ENCODE measurements at regions not wholly inside any gene's neighbourhood (a gene's known extent, or its start where the extent isn't known, plus 50 kb on each side); places are given as distances from the start of the nearest gene placed in this dataset.
"Not testable (repeated sequence)": the region's sequence is repeated elsewhere in the genome, so short reads cannot be mapped to it uniquely, and the experiment has no call there.

DNA sequence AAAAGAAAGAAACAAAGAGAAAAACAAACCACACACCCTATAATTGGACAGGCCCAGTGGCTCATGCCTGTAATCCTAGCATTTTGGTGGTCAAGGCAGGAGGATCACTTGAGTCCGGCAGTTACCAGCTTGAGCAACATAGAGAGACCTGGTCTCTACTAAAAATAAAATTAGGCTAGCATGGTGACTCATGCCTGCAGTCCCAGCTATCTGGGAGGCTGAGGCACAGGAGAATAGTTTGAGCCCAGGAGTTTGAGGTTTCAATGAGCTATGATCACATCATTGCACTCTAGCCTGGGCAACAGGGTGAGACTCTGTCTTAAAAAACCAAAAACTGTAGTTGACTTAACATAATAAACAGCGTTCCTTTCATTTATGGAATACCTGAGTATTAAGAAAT, 72.3 kb upstream of the ST3GAL6 start:
- no peak overlapping the region for H3K4me3 ChIP-seq (replicated peaks; ENCODE audit: low read depth, low read length)
- TF ChIP-seq, protein P1, sequence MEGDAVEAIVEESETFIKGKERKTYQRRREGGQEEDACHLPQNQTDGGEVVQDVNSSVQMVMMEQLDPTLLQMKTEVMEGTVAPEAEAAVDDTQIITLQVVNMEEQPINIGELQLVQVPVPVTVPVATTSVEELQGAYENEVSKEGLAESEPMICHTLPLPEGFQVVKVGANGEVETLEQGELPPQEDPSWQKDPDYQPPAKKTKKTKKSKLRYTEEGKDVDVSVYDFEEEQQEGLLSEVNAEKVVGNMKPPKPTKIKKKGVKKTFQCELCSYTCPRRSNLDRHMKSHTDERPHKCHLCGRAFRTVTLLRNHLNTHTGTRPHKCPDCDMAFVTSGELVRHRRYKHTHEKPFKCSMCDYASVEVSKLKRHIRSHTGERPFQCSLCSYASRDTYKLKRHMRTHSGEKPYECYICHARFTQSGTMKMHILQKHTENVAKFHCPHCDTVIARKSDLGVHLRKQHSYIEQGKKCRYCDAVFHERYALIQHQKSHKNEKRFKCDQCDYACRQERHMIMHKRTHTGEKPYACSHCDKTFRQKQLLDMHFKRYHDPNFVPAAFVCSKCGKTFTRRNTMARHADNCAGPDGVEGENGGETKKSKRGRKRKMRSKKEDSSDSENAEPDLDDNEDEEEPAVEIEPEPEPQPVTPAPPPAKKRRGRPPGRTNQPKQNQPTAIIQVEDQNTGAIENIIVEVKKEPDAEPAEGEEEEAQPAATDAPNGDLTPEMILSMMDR (IDR thresholded peaks at IDR 0.05; ENCODE audit: low read length, missing control alignments) = no peak
- DNase-seq (ENCODE audit: low read depth) = peak; percentile 38

DNA sequence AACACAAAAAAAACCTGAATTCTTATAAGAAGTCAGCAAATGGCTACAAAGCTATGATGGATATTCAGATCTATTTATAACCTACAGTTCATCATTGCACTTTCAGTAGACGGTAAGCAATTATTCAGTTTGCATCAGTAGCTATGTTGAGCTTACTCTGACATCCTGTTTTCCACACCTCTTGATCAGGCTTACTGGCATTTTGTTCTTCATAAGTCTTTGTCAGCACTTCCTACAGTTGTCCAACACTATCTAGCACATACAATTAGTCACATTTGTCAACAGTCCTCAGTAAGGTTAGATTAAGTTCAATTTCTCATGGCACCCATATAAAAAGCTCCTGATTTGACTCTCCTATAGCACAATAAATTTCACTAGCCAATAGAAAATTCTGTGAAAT, 71.2 kb upstream of the ST3GAL6 start:
- DNase-seq (ENCODE audit: low read depth) = peak; percentile 27
- TF ChIP-seq, protein P1 (IDR thresholded peaks at IDR 0.05; ENCODE audit: low read length, missing control alignments) = no peak
- H3K4me3 ChIP-seq (replicated peaks; ENCODE audit: low read depth, low read length) = no peak overlapping the region

DNA sequence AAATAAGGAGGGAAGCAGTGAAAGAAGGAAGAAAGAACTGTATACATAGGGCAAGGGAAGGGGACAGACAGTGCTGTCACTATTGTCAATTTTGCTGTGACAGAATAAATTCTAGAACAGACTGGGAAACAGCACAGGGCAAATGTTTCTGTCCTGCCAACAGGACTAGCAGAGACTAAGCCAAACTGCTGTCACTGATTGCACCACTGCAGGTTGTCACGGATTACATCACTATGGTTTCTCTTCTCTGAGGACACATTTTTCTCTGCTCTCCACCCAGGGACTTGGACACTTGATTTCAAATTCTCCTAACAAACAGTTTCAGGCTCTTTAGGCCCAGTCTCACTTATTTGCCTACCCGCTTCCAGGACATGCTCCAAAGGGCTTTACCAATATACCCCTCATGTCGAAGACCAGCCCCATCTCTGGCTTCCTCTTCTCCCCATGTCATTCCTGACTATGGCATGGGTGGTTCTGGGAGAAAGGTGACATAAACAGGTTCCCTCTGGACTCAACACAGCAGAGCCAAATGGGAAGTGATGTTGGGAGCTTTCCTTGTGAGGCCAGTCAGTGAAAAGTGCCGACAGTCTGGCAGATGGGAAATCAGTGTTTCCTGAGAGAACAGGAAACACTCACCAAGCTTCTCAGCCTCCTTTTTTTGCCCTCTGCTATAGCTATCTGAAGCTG, 70.2 kb upstream of the ST3GAL6 start:
- no peak overlapping the region for H3K4me3 ChIP-seq (replicated peaks; ENCODE audit: low read depth, low read length)
- TF ChIP-seq, protein P1 (IDR thresholded peaks at IDR 0.05; ENCODE audit: low read length, missing control alignments) = no peak
- DNase-seq (ENCODE audit: low read depth) = peak; percentile 54

DNA sequence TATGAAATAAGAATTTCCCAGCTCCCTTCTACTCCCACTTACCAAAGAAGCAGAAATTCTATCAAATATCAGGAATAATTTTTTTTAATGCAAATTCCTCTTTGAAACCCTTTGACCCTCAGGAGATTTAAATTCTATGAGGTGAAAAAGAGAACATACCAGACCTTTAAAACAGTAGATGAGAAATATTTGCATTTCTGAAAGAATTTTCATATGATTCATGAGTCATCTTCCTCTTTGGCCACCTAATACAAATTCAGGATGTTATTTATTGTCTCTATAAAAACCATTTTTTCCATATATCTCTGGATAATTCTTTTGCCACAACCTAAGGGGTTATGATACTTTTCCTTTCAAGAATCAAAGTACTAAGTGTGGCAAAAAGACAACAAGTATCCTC, 67.3 kb upstream of the ST3GAL6 start:
- no peak overlapping the region for H3K4me3 ChIP-seq (replicated peaks; ENCODE audit: low read depth, low read length)
- TF ChIP-seq, protein P1 (IDR thresholded peaks at IDR 0.05; ENCODE audit: low read length, missing control alignments) = no peak
- peak; percentile 51 for DNase-seq (ENCODE audit: low read depth)

DNA sequence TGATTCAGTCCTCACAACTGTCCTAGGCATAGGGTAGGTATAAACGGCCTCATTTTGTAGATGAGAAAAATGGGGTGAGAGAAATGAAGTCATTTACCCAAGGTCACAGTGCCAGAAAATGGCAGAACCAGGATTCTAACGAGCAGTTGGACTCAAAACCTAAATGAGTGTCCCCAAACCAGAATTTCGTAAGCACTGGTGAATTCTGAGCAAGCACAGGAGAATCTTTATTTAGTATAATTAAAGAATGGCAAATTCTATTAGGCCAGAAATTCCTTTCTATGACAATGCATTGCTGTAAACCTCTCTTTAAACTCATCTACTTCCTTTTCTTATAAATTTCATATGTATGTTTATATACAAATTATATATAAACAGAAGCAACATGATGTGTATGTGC, 66.8 kb upstream of the ST3GAL6 start:
- H3K4me3 ChIP-seq (replicated peaks; ENCODE audit: low read depth, low read length); DNase-seq (ENCODE audit: low read depth): not testable (repeated sequence)

DNA sequence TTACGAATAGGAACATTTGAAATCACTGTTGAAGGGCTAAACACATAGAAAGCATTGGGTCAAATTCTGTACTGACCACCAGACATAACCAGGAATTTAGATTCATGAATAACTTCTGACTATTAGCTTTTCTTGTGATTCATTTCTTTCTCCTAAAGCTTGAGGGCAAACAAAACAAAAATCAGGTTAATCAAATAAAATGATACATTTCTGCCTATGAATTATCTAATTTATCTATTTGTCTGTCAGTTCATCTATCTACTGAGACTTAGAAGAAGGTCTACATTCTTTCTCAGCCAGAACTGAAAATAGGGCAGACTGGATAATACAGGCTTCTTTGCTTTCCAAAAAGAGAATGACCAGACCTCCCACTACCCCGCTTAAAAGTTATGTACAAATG, 65.9 kb upstream of the ST3GAL6 start:
- TF ChIP-seq, protein P1 (IDR thresholded peaks at IDR 0.05; ENCODE audit: low read length, missing control alignments) = no peak
- H3K4me3 ChIP-seq (replicated peaks; ENCODE audit: low read depth, low read length) = no peak overlapping the region
- no peak for DNase-seq (ENCODE audit: low read depth)

DNA sequence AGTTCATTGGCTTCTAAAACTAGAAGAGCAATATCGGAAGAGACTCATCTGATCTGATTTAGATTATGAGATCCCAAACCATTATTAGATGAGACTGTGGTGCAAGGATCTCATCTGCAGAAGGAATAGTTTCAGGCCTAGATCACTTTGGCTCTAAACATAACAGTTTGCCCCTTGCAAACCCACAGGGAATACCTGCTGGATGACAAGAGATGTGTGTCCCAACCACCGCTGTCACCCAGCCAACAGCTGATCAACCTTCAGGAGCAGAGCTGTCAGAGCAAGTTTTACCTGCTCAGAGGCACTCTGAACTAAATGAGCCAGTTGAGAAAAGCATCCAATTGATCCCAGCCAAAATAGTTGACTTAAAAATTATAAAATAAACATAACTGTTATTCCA, 64.0 kb upstream of the ST3GAL6 start:
- no peak for DNase-seq (ENCODE audit: low read depth)
- no peak overlapping the region for H3K4me3 ChIP-seq (replicated peaks; ENCODE audit: low read depth, low read length)
- TF ChIP-seq, protein P1 (IDR thresholded peaks at IDR 0.05; ENCODE audit: low read length, missing control alignments) = no peak

All from fibroblast of pulmonary artery (primary cell).